ENCODE measurements at regions not wholly inside any gene's neighbourhood (a gene's known extent, or its start where the extent isn't known, plus 50 kb on each side); places are given as distances from the start of the nearest gene placed in this dataset.
A peak's percentile ranks its signal among the peaks of the same experiment; 100 is the strongest.

- Histone ChIP-seq H2AFZ (ENCODE audit: low read length) (no peak overlapping the region), H3K79me2 (ENCODE audit: insufficient read depth, low read length) (no peaks in the 10 kb centered on the region), H4K20me1 (ENCODE audit: insufficient read depth, low read length, poor library complexity, severe bottlenecking) (no peaks in the 10 kb centered on the region), H3K9me3 (ENCODE audit: insufficient read depth, low read depth, low read length) (peaks cover 4% of the 10 kb centered on the region; the same call in 1 of the 2 replicates), H3K27me3 (ENCODE audit: insufficient read depth, low read length, poor library complexity, severe bottlenecking) (no peaks in the 10 kb centered on the region), H3K4me2 (ENCODE audit: low read depth, low read length, poor library complexity, severe bottlenecking) (no peak overlapping the region), H3F3A (ENCODE audit: low read depth) (no peaks in the 10 kb centered on the region), H3K4me3 (ENCODE audit: low read length, poor library complexity, severe bottlenecking) (no peak overlapping the region), H3K9ac (ENCODE audit: low read depth, low read length, poor library complexity, severe bottlenecking) (no peak overlapping the region), H3K36me3 (ENCODE audit: insufficient read depth, low read length) (no peaks in the 10 kb centered on the region), H3K9me2 (replicated peaks; ENCODE audit: low read depth, low read length) (no peaks in the 10 kb centered on the region), H3K4me1 (ENCODE audit: insufficient read depth, low read length, poor library complexity, severe bottlenecking) (no peaks in the 10 kb centered on the region)
- no peak for TF ChIP-seq CTCF (conservative IDR thresholded peaks at IDR 0.05; ENCODE audit: low read length)
- no peak for TF ChIP-seq EZH2phosphoT487 (IDR thresholded peaks at IDR 0.05; ENCODE audit: borderline replicate concordance)
Observed at GRCh38 chr7:118627467-118627866, 403.0 kb downstream of the ANKRD7 start.

GRCh38 chr7:118629898-118630438 is 405.5 kb downstream of the ANKRD7 start:
- H3F3A ChIP-seq (ENCODE audit: low read depth), result no peaks in the 10 kb centered on the region
- no peaks in the 10 kb centered on the region for H3K27me3 ChIP-seq (ENCODE audit: insufficient read depth, low read length, poor library complexity, severe bottlenecking)
- H3K4me3 ChIP-seq (ENCODE audit: low read length, poor library complexity, severe bottlenecking), result no peak overlapping the region
- TF ChIP-seq CTCF (conservative IDR thresholded peaks at IDR 0.05; ENCODE audit: low read length) (no peak), EZH2phosphoT487 (IDR thresholded peaks at IDR 0.05; ENCODE audit: borderline replicate concordance) (no peak)
- no peaks in the 10 kb centered on the region for H3K9me2 ChIP-seq (replicated peaks; ENCODE audit: low read depth, low read length)
- H3K4me1 ChIP-seq (ENCODE audit: insufficient read depth, low read length, poor library complexity, severe bottlenecking), result no peaks in the 10 kb centered on the region
- H2AFZ ChIP-seq (ENCODE audit: low read length), result no peak overlapping the region
- H3K36me3 ChIP-seq (ENCODE audit: insufficient read depth, low read length), result no peaks in the 10 kb centered on the region
- H3K4me2 ChIP-seq (ENCODE audit: low read depth, low read length, poor library complexity, severe bottlenecking), result no peak overlapping the region
- H3K79me2 ChIP-seq (ENCODE audit: insufficient read depth, low read length), result no peaks in the 10 kb centered on the region
- H3K9ac ChIP-seq (ENCODE audit: low read depth, low read length, poor library complexity, severe bottlenecking), result no peak overlapping the region
- no peaks in the 10 kb centered on the region for H4K20me1 ChIP-seq (ENCODE audit: insufficient read depth, low read length, poor library complexity, severe bottlenecking)
- peaks cover 4% of the 10 kb centered on the region; the same call in 1 of the 2 replicates for H3K9me3 ChIP-seq (ENCODE audit: insufficient read depth, low read depth, low read length)

GRCh38 chr7:118642396-118642795 is 417.9 kb downstream of the ANKRD7 start:
- no peaks in the 10 kb centered on the region for H3K36me3 ChIP-seq (ENCODE audit: insufficient read depth, low read length)
- TF ChIP-seq CTCF (conservative IDR thresholded peaks at IDR 0.05; ENCODE audit: low read length), result no peak
- no peak for TF ChIP-seq EZH2phosphoT487 (IDR thresholded peaks at IDR 0.05; ENCODE audit: borderline replicate concordance)
- peak overlapping the region; percentile 24 for H3K4me3 ChIP-seq (ENCODE audit: low read length, poor library complexity, severe bottlenecking)
- no peaks in the 10 kb centered on the region for H3K9me2 ChIP-seq (replicated peaks; ENCODE audit: low read depth, low read length)
- no peaks in the 10 kb centered on the region for H3K27me3 ChIP-seq (ENCODE audit: insufficient read depth, low read length, poor library complexity, severe bottlenecking)
- H3K9ac ChIP-seq (ENCODE audit: low read depth, low read length, poor library complexity, severe bottlenecking), result peak overlapping the region; percentile 23
- no peaks in the 10 kb centered on the region for H4K20me1 ChIP-seq (ENCODE audit: insufficient read depth, low read length, poor library complexity, severe bottlenecking)
- H3F3A ChIP-seq (ENCODE audit: low read depth), result no peaks in the 10 kb centered on the region
- H3K9me3 ChIP-seq (ENCODE audit: insufficient read depth, low read depth, low read length), result no peaks in the 10 kb centered on the region
- H3K79me2 ChIP-seq (ENCODE audit: insufficient read depth, low read length), result no peaks in the 10 kb centered on the region
- H2AFZ ChIP-seq (ENCODE audit: low read length), result peak overlapping the region; percentile 53; the same call in 1 of the 2 replicates
- H3K4me1 ChIP-seq (ENCODE audit: insufficient read depth, low read length, poor library complexity, severe bottlenecking), result peaks cover 25% of the 10 kb centered on the region
- H3K4me2 ChIP-seq (ENCODE audit: low read depth, low read length, poor library complexity, severe bottlenecking), result peak overlapping the region; percentile 44

Data from Loucy (cell line).